Stimulated activated naive CD8-positive, alpha-beta T cell treated with anti-CD3 and anti-CD28 coated beads, Interleukin-15, Interleukin-2, amounts not matched to agents 100 ng/mL and 50 ng/mL, for 24 hours (primary cell): ENCODE measurements at regions not wholly inside any gene's neighbourhood (a gene's known extent, or its start where the extent isn't known, plus 50 kb on each side); places are given as distances from the start of the nearest gene placed in this dataset.

Experiments used
- H3K27ac Mint-ChIP-seq: one replicate; pipeline ENCODE4 v1.8.0; 2021; ENCODE audit warnings: mild to moderate bottlenecking, mixed read lengths
- H3K27me3 Mint-ChIP-seq: one replicate; pipeline ENCODE4 v1.8.0; 2021; ENCODE audit warnings: mixed read lengths
- H3K36me3 Mint-ChIP-seq: one replicate; pipeline ENCODE4 v1.8.0; 2021; ENCODE audit warnings: low read depth, mixed read lengths
- H3K4me1 Mint-ChIP-seq: one replicate; pipeline ENCODE4 v1.8.0; 2021; ENCODE audit warnings: low read depth, mixed read lengths
- H3K4me3 Mint-ChIP-seq: one replicate; pipeline ENCODE4 v1.8.0; 2021; ENCODE audit warnings: mild to moderate bottlenecking, mixed read lengths
- H3K9me3 Mint-ChIP-seq: one replicate; pipeline ENCODE4 v1.8.0; 2021; ENCODE audit warnings: mixed read lengths

DNA sequence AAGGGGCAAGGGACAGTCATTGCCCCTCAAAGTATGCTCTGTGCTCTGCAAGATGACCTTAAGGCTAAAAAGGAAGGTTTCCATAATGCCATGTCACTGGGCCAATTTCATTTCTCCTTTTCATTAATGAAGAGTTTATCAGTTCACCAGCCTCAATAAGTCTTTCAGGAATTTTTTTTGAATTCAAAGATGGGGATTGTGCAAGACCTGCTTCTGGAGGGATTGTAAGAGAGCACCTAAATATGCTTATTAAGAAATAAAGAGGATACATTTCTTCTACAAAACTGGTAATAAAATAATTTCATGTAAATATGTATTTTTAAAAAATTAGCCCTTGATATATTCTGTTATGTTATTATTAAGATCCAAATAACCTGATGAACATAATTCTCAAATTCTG, 86.8 kb upstream of the RGS4 start:
- Mint-ChIP-seq H3K27ac (no peak overlapping the region), H3K4me1 (no peaks in the 10 kb centered on the region), H3K4me3 (no peak overlapping the region), H3K36me3 (no peaks in the 10 kb centered on the region), H3K9me3 (no peaks in the 10 kb centered on the region), H3K27me3 (peaks cover 3% of the 10 kb centered on the region)

DNA sequence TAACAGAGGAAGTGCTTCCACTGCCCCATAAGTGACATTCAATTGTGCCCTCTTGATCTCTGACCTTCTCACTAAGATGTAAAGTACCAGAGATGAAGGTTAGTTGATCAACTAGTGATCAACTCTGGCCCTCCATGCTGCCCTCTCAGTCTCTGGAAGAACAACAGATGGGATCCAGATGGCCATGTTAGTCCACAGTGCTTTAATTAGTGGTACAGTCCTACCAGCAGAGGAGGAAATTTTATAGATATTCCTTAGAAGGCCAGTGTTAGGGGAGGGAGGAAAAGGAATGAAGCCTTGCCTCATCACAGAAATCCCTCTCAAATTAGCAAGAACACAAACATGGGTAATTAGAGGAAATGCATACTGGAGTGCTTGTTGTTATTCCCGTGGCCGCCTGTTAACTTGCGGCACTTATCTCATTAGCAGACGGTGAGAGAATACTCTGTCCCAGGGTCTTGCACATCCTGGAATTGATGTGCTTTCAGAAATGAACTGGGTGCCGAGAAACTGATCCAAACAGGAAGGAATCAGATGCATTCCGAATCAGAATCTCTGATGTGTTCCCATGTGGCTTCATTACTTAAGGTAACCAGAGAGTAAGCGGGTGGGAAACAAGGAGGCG, 91.1 kb upstream of the RGS4 start:
- Mint-ChIP-seq H3K36me3 (no peaks in the 10 kb centered on the region), H3K4me1 (no peaks in the 10 kb centered on the region), H3K27ac (no peak overlapping the region), H3K4me3 (no peak overlapping the region), H3K9me3 (no peaks in the 10 kb centered on the region), H3K27me3 (peaks cover 9% of the 10 kb centered on the region)

DNA sequence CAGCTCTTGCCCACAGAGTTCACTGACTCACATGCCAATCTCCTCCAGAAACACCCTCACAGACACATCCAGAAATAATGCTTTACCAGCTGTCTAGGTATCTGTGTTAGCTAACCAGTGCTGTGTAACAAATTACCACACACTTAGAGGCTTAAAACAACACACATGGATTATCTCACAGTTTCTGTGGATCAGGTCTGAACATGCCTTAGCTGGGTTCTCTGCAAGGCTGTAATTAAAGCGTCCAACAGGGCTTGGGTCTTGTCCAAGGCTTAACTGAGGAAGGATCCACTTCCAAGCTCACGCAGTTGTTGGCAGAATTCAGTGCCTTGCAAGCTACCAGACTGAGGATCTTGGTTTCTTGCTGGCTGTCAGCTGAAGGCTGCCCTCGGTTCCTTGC, 92.5 kb upstream of the RGS4 start:
- Mint-ChIP-seq H3K9me3 (no peaks in the 10 kb centered on the region), H3K4me3 (no peak overlapping the region), H3K27me3 (peaks cover 6% of the 10 kb centered on the region), H3K36me3 (no peaks in the 10 kb centered on the region), H3K4me1 (no peaks in the 10 kb centered on the region), H3K27ac (no peak overlapping the region)

DNA sequence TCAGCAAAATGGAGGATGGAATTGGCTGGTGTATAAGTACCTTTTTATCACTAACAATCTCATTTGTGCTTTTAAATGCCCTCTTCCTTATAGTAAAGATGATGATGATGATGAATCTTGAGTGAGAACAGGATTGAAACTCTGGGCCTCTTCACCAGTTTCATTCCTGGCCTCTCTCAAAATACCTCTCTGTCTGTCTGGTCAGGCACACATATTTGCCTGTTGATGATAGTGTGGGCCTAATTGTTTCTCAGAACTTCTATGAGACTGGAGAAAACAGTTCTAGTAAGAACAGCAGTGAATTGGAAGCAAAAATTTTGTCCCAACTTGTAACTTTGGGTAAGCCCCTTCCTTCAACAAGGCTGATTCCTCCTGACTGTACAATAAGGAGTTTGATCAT, 94.4 kb upstream of the RGS4 start:
- Mint-ChIP-seq H3K4me3 (no peak overlapping the region), H3K27ac (no peak overlapping the region), H3K4me1 (no peaks in the 10 kb centered on the region), H3K27me3 (peaks cover 6% of the 10 kb centered on the region), H3K36me3 (no peaks in the 10 kb centered on the region), H3K9me3 (no peaks in the 10 kb centered on the region)

DNA sequence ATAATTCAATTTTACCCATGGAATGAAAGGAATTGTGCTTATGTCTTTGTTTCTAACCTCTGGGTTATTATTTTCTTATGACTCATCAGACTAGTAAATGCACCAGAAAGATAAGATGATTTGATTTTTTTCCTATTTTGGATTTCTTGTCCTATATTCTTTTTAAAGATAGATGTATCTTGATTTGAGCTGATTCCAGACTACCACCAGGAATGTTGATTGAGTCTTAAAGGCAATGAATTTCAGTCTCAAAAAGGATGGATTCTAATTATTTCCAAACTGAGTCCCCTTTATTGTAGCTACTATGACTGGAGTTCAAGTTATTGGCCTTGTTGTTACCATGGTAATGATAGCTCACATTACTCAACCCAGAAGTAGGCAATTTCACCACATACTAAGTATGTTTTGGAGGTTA, 95.8 kb upstream of the RGS4 start:
- H3K27me3 Mint-ChIP-seq: peaks cover 6% of the 10 kb centered on the region
- no peaks in the 10 kb centered on the region for H3K9me3 Mint-ChIP-seq
- no peaks in the 10 kb centered on the region for H3K36me3 Mint-ChIP-seq
- no peak overlapping the region for H3K27ac Mint-ChIP-seq
- H3K4me3 Mint-ChIP-seq: no peak overlapping the region
- no peaks in the 10 kb centered on the region for H3K4me1 Mint-ChIP-seq

DNA sequence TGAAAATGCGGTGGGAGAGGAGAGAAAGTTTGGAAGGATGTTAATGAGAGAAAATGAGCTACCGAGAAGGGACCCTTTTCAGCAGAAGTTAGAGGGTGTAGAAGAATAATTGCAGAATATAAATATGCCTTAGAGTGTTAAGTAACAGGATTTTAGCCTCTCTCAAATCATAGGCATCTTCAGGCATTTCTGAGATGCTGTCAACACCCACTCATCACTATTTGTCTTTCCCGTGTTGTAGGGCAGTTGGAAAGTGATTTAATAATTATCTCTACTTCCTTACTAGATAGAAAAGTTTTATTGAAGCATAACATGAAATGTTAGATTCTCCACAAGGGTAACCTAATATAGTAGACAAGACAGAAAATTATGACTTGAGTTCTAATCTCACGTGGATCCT, 96.4 kb upstream of the RGS4 start:
- H3K27ac Mint-ChIP-seq: no peak overlapping the region
- no peak overlapping the region for H3K4me3 Mint-ChIP-seq
- peaks cover 6% of the 10 kb centered on the region for H3K27me3 Mint-ChIP-seq
- H3K4me1 Mint-ChIP-seq: no peaks in the 10 kb centered on the region
- H3K36me3 Mint-ChIP-seq: no peaks in the 10 kb centered on the region
- H3K9me3 Mint-ChIP-seq: no peaks in the 10 kb centered on the region

DNA sequence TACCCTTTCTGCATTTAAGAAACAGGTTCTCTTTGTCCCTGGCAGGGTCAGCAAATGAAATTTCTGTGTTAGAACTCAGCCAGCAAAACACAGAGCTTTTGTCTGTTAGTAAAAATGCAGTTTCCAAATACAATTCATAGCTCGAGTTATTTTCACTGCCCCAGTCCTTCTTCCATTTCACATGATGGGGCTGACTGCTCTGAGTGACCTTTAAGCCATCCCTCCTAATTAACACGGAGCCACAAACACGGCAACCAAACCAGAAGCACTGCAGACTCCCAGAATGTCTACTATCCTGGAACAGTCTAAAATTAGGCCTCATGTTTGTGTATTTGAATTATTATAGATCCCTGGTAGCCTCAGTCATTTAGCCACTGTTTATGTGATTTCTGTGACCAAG, 99.1 kb upstream of the RGS4 start:
- H3K27ac Mint-ChIP-seq: no peak overlapping the region
- H3K9me3 Mint-ChIP-seq: no peaks in the 10 kb centered on the region
- no peaks in the 10 kb centered on the region for H3K4me1 Mint-ChIP-seq
- H3K4me3 Mint-ChIP-seq: no peak overlapping the region
- H3K27me3 Mint-ChIP-seq: no peaks in the 10 kb centered on the region
- no peaks in the 10 kb centered on the region for H3K36me3 Mint-ChIP-seq

DNA sequence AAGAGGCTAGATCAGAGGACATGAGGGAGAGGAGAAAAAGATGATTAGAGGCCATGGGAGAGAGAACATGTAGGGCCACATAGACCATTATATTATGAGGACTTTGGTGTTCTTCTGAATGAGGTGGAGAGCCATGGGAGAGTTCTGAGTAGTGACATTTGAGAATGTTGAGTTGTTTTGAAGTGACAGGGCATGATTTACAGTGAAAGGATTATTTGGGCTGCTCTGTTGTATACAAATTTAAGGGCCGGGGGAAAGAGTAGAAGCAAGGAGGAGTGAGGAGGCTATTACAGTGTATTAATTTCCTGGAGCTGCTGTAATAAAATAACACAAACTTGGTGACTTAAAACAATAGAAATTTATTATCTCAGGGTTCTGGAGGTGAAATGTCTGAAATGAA, 102.5 kb upstream of the RGS4 start:
- no peaks in the 10 kb centered on the region for H3K36me3 Mint-ChIP-seq
- peaks cover 4% of the 10 kb centered on the region for H3K9me3 Mint-ChIP-seq
- H3K27me3 Mint-ChIP-seq: peaks cover 6% of the 10 kb centered on the region
- H3K4me3 Mint-ChIP-seq: no peak overlapping the region
- H3K4me1 Mint-ChIP-seq: no peaks in the 10 kb centered on the region
- H3K27ac Mint-ChIP-seq: no peak overlapping the region

DNA sequence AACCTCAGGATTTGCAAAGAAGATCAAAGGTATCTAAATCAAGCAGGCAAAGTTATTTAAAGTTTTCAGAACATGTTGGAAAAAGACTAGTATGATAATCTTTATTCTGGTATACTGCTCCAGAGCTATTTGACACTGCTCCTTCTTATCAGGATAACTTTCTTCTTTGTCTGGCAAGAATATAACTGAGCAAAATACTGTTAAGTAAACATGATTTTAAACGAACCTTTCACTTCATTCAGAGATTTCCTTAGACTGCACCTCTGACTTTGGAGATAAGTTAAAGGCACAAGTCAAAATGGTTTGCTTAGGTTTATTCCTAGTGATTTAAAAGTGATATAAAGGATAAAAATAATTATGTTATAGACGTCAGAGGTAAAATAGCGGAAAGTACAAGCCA, 103.9 kb upstream of the CCDC190 start:
- no peak overlapping the region for H3K4me3 Mint-ChIP-seq
- H3K4me1 Mint-ChIP-seq: no peaks in the 10 kb centered on the region
- H3K27me3 Mint-ChIP-seq: peaks cover 6% of the 10 kb centered on the region
- peaks cover 4% of the 10 kb centered on the region for H3K9me3 Mint-ChIP-seq
- H3K27ac Mint-ChIP-seq: no peak overlapping the region
- no peaks in the 10 kb centered on the region for H3K36me3 Mint-ChIP-seq

DNA sequence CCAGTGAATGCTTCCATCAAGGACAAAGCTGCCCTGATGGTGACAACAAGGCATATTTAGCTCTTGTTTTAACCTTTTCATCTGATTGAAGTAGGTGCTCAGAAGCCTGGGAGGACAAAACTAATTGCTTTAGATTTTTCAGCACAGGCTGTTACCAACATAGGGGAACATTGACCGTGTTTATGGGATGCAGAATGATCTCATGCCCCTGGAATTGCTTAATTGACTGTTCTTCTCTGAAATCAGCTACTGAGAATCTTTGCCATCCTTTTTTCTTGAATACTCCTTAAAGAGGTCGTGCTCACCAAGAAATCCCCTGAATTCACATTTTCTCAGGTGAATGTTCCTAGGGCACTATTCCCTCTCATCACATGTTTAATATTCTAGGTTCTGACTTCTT, 95.9 kb upstream of the CCDC190 start:
- H3K27me3 Mint-ChIP-seq: peaks cover 30% of the 10 kb centered on the region
- no peaks in the 10 kb centered on the region for H3K36me3 Mint-ChIP-seq
- no peak overlapping the region for H3K27ac Mint-ChIP-seq
- no peak overlapping the region for H3K4me3 Mint-ChIP-seq
- H3K4me1 Mint-ChIP-seq: peaks cover 4% of the 10 kb centered on the region
- H3K9me3 Mint-ChIP-seq: peaks cover 3% of the 10 kb centered on the region

DNA sequence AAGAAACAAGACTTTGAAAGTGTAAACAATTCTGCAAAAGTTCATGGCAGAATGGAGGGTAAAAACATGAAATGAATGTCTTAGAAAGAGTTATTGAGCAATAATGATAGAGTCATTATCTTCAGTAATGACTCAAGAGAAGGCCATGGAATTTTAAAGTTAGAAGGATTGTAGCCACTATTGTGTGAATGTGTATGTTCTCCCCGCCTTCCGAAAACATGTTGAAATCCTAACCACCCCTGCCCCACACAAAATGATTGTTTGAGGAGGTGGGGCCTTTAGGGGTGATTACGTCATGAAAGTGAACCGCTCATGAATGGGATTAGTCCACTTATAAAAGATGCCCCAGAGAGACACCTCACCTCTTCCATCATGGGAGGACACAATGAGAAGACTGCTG, 93.8 kb upstream of the CCDC190 start:
- peaks cover 13% of the 10 kb centered on the region for H3K4me1 Mint-ChIP-seq
- H3K36me3 Mint-ChIP-seq: no peaks in the 10 kb centered on the region

DNA sequence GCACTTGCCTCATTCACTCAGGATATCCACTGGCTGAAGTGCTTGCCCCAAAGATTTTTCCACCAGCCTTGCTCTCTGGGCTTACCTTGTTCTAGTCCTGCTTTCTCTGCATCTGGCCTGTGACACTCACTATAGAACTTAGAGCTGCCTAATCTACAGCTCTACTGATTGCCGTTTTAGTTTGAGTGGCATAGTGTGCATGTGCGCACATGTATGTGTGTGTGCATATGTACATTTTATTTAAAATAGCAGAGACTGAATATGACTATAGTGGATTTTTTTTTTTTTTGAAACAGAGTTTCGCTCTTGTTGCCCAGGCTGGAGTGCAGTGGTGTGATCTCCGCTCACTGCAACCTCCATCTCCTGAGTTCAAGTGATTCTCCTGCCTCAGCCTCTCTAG, 92.0 kb upstream of the CCDC190 start:
- Mint-ChIP-seq H3K27me3 (peaks cover 26% of the 10 kb centered on the region), H3K4me3 (no peak overlapping the region), H3K9me3 (peaks cover 3% of the 10 kb centered on the region), H3K36me3 (no peaks in the 10 kb centered on the region), H3K4me1 (peaks cover 15% of the 10 kb centered on the region), H3K27ac (peak overlapping the region; percentile 17)

More for the DNA sequence above, 93.8 kb upstream of the CCDC190 start:
- no peak overlapping the region for H3K27ac Mint-ChIP-seq
- no peak overlapping the region for H3K4me3 Mint-ChIP-seq
- peaks cover 3% of the 10 kb centered on the region for H3K9me3 Mint-ChIP-seq
- peaks cover 30% of the 10 kb centered on the region for H3K27me3 Mint-ChIP-seq

DNA sequence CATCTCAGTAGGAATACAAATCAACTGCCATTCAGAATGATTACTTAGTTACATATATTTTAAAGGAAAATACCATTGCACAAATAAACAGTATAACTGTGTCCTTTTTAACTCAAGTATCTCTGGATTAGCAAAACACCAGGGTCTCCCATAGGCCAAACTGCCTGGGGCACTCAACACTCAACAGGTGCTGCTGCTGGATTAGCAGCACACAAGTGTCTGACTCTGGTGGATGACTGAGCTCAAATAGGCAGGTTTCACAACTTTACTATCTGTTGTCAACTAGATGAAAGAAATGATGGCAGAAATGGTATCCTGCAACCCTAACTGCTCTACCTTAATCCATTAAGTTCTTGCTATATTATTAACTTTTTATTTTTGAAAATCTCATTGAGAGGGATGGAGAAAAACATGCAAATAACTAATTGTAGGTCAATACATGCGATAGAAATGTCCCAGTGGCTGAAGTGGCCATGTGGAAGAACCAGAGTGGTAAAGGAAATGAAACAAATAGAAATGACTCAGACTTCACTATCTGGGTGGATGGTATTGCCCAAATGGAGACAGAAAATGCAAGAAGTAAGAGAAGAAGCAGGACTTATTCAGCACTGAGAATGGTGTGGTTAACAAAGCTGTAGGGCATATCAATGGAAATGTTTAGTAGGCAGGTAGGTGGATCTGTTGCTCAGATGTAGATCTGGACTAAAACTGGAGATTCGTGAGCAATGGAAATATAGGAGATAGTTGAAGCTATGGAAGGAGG, 90.8 kb upstream of the CCDC190 start:
- H3K4me3 Mint-ChIP-seq: no peak overlapping the region
- peak overlapping the region; percentile 23 for H3K27ac Mint-ChIP-seq
- H3K27me3 Mint-ChIP-seq: peaks cover 28% of the 10 kb centered on the region
- peaks cover 15% of the 10 kb centered on the region for H3K4me1 Mint-ChIP-seq
- H3K9me3 Mint-ChIP-seq: peaks cover 3% of the 10 kb centered on the region
- no peaks in the 10 kb centered on the region for H3K36me3 Mint-ChIP-seq

DNA sequence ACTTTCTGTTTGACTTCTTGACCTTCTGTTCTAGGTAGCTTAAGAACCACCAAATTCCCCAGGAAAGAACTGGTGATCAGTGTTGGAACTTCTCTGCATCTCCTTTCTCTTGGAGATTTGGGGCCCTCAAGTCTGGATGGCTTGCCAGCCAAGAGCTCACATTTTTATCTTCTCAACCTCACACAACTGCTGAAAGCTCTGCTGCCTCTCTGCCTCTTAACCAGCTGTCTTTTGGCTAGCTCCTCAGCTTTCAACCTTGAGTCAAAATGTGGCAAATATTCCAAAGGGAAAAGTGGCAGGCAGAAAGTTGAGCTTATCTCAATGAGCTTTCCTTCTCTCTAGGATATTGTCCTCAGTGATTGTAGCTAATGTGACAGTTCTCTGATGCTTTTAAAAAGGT, 89.2 kb upstream of the CCDC190 start:
- no peak overlapping the region for H3K4me3 Mint-ChIP-seq
- H3K4me1 Mint-ChIP-seq: peaks cover 15% of the 10 kb centered on the region
- H3K27me3 Mint-ChIP-seq: peaks cover 20% of the 10 kb centered on the region
- no peaks in the 10 kb centered on the region for H3K36me3 Mint-ChIP-seq
- H3K9me3 Mint-ChIP-seq: peaks cover 3% of the 10 kb centered on the region
- H3K27ac Mint-ChIP-seq: no peak overlapping the region

DNA sequence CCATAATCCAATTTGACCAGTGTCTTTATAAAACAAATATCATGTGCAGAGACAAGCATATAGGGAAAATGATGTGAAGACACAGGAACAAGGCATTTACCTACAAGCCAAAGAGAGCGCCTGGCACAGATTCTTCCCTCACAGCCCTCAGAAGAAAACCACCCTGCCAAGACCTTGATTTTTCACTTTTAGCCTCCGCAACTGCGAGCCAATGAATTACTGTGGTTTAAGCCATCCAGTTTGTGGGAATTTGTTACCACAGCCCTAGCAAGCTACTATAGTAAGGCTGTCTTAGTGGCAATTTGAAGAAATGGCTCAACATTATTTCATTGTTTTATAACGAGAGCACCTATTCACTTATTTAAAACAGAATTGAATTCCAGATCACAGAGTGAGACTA, 85.7 kb upstream of the CCDC190 start:
- H3K4me3 Mint-ChIP-seq: no peak overlapping the region
- H3K27me3 Mint-ChIP-seq: peaks cover 24% of the 10 kb centered on the region
- H3K9me3 Mint-ChIP-seq: no peaks in the 10 kb centered on the region
- no peak overlapping the region for H3K27ac Mint-ChIP-seq
- no peaks in the 10 kb centered on the region for H3K36me3 Mint-ChIP-seq
- peaks cover 14% of the 10 kb centered on the region for H3K4me1 Mint-ChIP-seq
